Endothelial cell of umbilical vein (primary cell): ENCODE measurements at regions not wholly inside any gene's neighbourhood (a gene's known extent, or its start where the extent isn't known, plus 50 kb on each side); places are given as distances from the start of the nearest gene placed in this dataset.

Experiments used
- BruUV-seq: library from RNA; stranded (reverse); fragments of 400-500 nt; replicated peaks from 2 replicates; lab custom pipeline; 2021; lab: Mats Ljungman, UMichigan
- CTCF ChIA-PET: fragments of 300-600, 350-600 bp; sonication (Branson Sonifier 250); formaldehyde crosslinking; loops from one replicate; lab custom pipeline; 2021; ENCODE audit warnings: antibody characterized with exemption, inconsistent platforms; lab: Charles Lee
- POLR2A ChIA-PET: fragments of 300-600, 350-600 bp; sonication (Branson Sonifier 250); formaldehyde crosslinking; loops from one replicate; lab custom pipeline; 2021; ENCODE audit warnings: antibody characterized with exemption, inconsistent platforms; lab: Charles Lee
- DNase-seq: peaks from one replicate; pipeline ENCODE4 v3.0.0-alpha.2; 2011; ENCODE audit warnings: low read depth, low spot score
- FAIRE-seq: peaks from 2 replicates; lab custom pipeline; 2011; peaks lifted over from hg19 to GRCh38; lab: Jason Lieb, UNC
- H2AFZ ChIP-seq: 2 replicates; pipeline ENCODE4 v1.6.0; 2012; ENCODE audit warnings: low read depth, low read length, control low read depth, inconsistent platforms
- H3K27ac ChIP-seq: 2 replicates; pipeline ENCODE4 v1.5.1; 2011; ENCODE audit warnings: low read depth, mild to moderate bottlenecking, control low read depth, low read length, moderate library complexity; ENCODE audit not compliant: insufficient read depth
- H3K27me3 ChIP-seq, 2 experiments: 2 replicates each; pipeline versions ENCODE4 v1.6.0 to v1.6.1; 2011; ENCODE audit warnings: low read length in 2 of 2, mixed read lengths in 1 of 2; ENCODE audit not compliant: control insufficient read depth in 2 of 2, insufficient read depth in 2 of 2
- H3K36me3 ChIP-seq, 2 experiments: 2 replicates in 1 of 2; 3 replicates in 1 of 2; pipeline ENCODE4 v1.5.1; 2011; ENCODE audit warnings: low read length in 2 of 2, mild to moderate bottlenecking in 1 of 2, moderate library complexity in 1 of 2; ENCODE audit not compliant: control insufficient read depth in 2 of 2, insufficient read depth in 2 of 2; ENCODE audit errors: extremely low read depth in 1 of 2
- H3K4me1 ChIP-seq: 3 replicates; pipeline ENCODE4 v1.5.1; 2011; ENCODE audit warnings: mild to moderate bottlenecking, low read length; ENCODE audit not compliant: control insufficient read depth, insufficient read depth; ENCODE audit errors: extremely low read depth
- H3K4me2 ChIP-seq: 2 replicates; pipeline ENCODE4 v1.6.1; 2011; ENCODE audit warnings: low read length, control low read depth, mixed read lengths; ENCODE audit not compliant: insufficient read depth
- H3K4me3 ChIP-seq, 3 experiments: fragments of 200-600 bp in 1 of 3; sonication (generic), shearing (Covaris generic) in 1 of 3; replicated peaks in 1 of 3; 2 replicates each; pipeline ENCODE4 v1.5.1; 2011 to 2016; ENCODE audit warnings: control low read depth in 3 of 3, low read length in 3 of 3, mild to moderate bottlenecking in 2 of 3, inconsistent platforms in 1 of 3, low read depth in 1 of 3, moderate library complexity in 1 of 3; ENCODE audit not compliant: insufficient read depth in 1 of 3
- H3K79me2 ChIP-seq: 2 replicates; pipeline ENCODE4 v1.6.0; 2012; ENCODE audit warnings: low read length, inconsistent platforms; ENCODE audit not compliant: control insufficient read depth, insufficient read depth
- H3K9ac ChIP-seq: replicated peaks from 2 replicates; pipeline ENCODE3; 2011; ENCODE audit warnings: low read length, control low read depth; ENCODE audit not compliant: insufficient read depth; ENCODE audit errors: extremely low read depth
- H3K9me1 ChIP-seq: replicated peaks from 3 replicates; pipeline ENCODE4 v1.6.0; 2011; ENCODE audit warnings: mild to moderate bottlenecking, low read length; ENCODE audit not compliant: control insufficient read depth, insufficient read depth; ENCODE audit errors: extremely low read depth
- H3K9me3 ChIP-seq: replicated peaks from 2 replicates; pipeline ENCODE4 v1.5.1; 2012; ENCODE audit warnings: low read length, inconsistent platforms; ENCODE audit not compliant: control insufficient read depth, insufficient read depth
- H4K20me1 ChIP-seq: replicated peaks from 2 replicates; pipeline ENCODE3; 2011; ENCODE audit warnings: mild to moderate bottlenecking, low read length; ENCODE audit not compliant: control insufficient read depth, insufficient read depth; ENCODE audit errors: extremely low read depth
- CTCF ChIP-seq, 2 donors: IDR thresholded peaks; 1 replicate in 1 of 2; 2 replicates in 1 of 2; pipeline ENCODE4 v1.5.1; 2011; ENCODE audit warnings: low read length in 2 of 2, mild to moderate bottlenecking in 2 of 2, moderate library complexity in 2 of 2, control low read depth in 1 of 2, inconsistent platforms in 1 of 2, low read depth in 1 of 2; ENCODE audit not compliant: insufficient read depth in 1 of 2; ENCODE audit errors: extremely low read depth in 1 of 2
- FOS ChIP-seq: IDR thresholded peaks from 2 replicates; pipeline ENCODE4 v1.6.1; 2011; ENCODE audit warnings: mild to moderate bottlenecking, low read length, moderate library complexity, borderline replicate concordance; ENCODE audit not compliant: insufficient read depth
- GATA2 ChIP-seq: IDR thresholded peaks from 2 replicates; pipeline ENCODE4 v1.7.0; 2011; ENCODE audit warnings: low read depth, mild to moderate bottlenecking, moderate library complexity, mixed read lengths, low read length; ENCODE audit not compliant: insufficient read length, insufficient read depth
- MYC ChIP-seq: IDR thresholded peaks from one replicate; pipeline ENCODE4 v1.6.1; 2011; ENCODE audit warnings: mild to moderate bottlenecking, low read depth, low read length
- POLR2A ChIP-seq: IDR thresholded peaks from 2 replicates; pipeline ENCODE4 v1.6.1; 2012; ENCODE audit warnings: low read depth, mild to moderate bottlenecking, control low read depth, low read length
- POLR2AphosphoS5 ChIP-seq: IDR thresholded peaks from 2 replicates; pipeline ENCODE4 v1.6.1; 2012; ENCODE audit warnings: low read depth, mild to moderate bottlenecking, control low read depth, low read length, moderate library complexity; ENCODE audit not compliant: insufficient read depth
- dilution Hi-C: fragments of 300-500 bp; cut with MboI; formaldehyde crosslinking; loops from one replicate; pipeline ENCODE4 v1.15.0; 2019; ENCODE audit warnings: low sequenced_read_pairs; ENCODE audit not compliant: extremely low pct_ligation_motif_present
- intact Hi-C: fragments of 100-400 bp; cut with micrococcal nuclease; formaldehyde crosslinking; loops from one replicate; pipeline ENCODE4 v1.10.0; 2022

GRCh38 chr16:74029115-74029792 is 267.4 kb upstream of the PSMD7 start:
- Histone ChIP-seq H3K79me2 (no peaks in the 10 kb centered on the region), H3K36me3 (no peaks in the 10 kb centered on the region), H2AFZ (no peak overlapping the region), H3K9me1 (no peaks in the 10 kb centered on the region), H3K27me3 (no peaks in the 10 kb centered on the region), H3K4me2 (no peak overlapping the region), H3K4me1 (no peaks in the 10 kb centered on the region), H3K9ac (no peak overlapping the region), H3K4me3 (no peak overlapping the region), H3K27ac (no peak overlapping the region), H3K9me3 (no peaks in the 10 kb centered on the region), H4K20me1 (no peaks in the 10 kb centered on the region)
- no TSS peak for BruUV-seq
- CTCF ChIA-PET: no interaction called here
- dilution Hi-C loops (no loop called here), intact Hi-C loops (no loop called here)
- DNase-seq (no peak), FAIRE-seq (no peak)
- no peak for TF ChIP-seq GATA2
- POLR2A ChIA-PET: no interaction called here

GRCh38 chr16:74026373-74027281 is 270.0 kb upstream of the PSMD7 start:
- H3K4me2 ChIP-seq: no peak overlapping the region
- intact Hi-C loops (no loop called here), dilution Hi-C loops (no loop called here)
- FAIRE-seq: no peak
- H4K20me1 ChIP-seq: no peaks in the 10 kb centered on the region
- H3K9me3 ChIP-seq: no peaks in the 10 kb centered on the region
- no peaks in the 10 kb centered on the region for H3K79me2 ChIP-seq
- H3K9ac ChIP-seq: no peak overlapping the region
- no peak overlapping the region for H3K4me3 ChIP-seq
- H3K4me1 ChIP-seq: no peaks in the 10 kb centered on the region
- ChIA-PET CTCF (no interaction called here), POLR2A (no interaction called here)
- no peak overlapping the region for H3K27ac ChIP-seq
- H3K9me1 ChIP-seq: no peaks in the 10 kb centered on the region
- H2AFZ ChIP-seq: no peak overlapping the region
- TF ChIP-seq MYC (no peak), POLR2AphosphoS5 (no peak), FOS (no peak), CTCF (IDR thresholded peaks at IDR 0.05; ENCODE audit: extremely low read depth in 1 of 2, insufficient read depth in 1 of 2, low read depth in 1 of 2, low read length in 2 of 2) (no peak), POLR2A (no peak)
- no peak for DNase-seq
- H3K27me3 ChIP-seq: no peaks in the 10 kb centered on the region
- BruUV-seq: no TSS peak
- no peaks in the 10 kb centered on the region for H3K36me3 ChIP-seq
